ENCODE measurements at regions not wholly inside any gene's neighbourhood (a gene's known extent, or its start where the extent isn't known, plus 50 kb on each side); places are given as distances from the start of the nearest gene placed in this dataset.

GRCh38 chr3:107269136-107269535 lies 108.1 kb upstream of the CCDC54 start:
- no peak overlapping the region for H3K27ac ChIP-seq
- TF ChIP-seq CTCF (IDR thresholded peaks at IDR 0.05) (no peak), ZFX (IDR thresholded peaks at IDR 0.05; ENCODE audit: borderline replicate concordance) (no peak)

- TF ChIP-seq CTCF (IDR thresholded peaks at IDR 0.05) (peak; percentile 80), ZFX (IDR thresholded peaks at IDR 0.05; ENCODE audit: borderline replicate concordance) (no peak)
These were observed 105.4 kb upstream of the CCDC54 start for GRCh38 chr3:107271787-107272387.

GRCh38 chr3:107272471-107272870 lies 104.8 kb upstream of the CCDC54 start:
- H3K27ac ChIP-seq = no peak overlapping the region
- TF ChIP-seq ZFX (IDR thresholded peaks at IDR 0.05; ENCODE audit: borderline replicate concordance) = no peak
- no peak for TF ChIP-seq CTCF (IDR thresholded peaks at IDR 0.05)

More at GRCh38 chr3:107271787-107272387, 105.4 kb upstream of the CCDC54 start:
- no peak overlapping the region for H3K27ac ChIP-seq

- H3K27ac ChIP-seq = no peak overlapping the region
- no peak for TF ChIP-seq ZFX (IDR thresholded peaks at IDR 0.05; ENCODE audit: borderline replicate concordance)
- TF ChIP-seq CTCF (IDR thresholded peaks at IDR 0.05) = no peak
These were observed 104.4 kb upstream of the CCDC54 start for GRCh38 chr3:107272885-107273284.

GRCh38 chr3:107273771-107274170 lies 103.5 kb upstream of the CCDC54 start:
- TF ChIP-seq ZFX (IDR thresholded peaks at IDR 0.05; ENCODE audit: borderline replicate concordance) (no peak), CTCF (IDR thresholded peaks at IDR 0.05) (no peak)
- H3K27ac ChIP-seq = no peak overlapping the region

GRCh38 chr3:107275511-107275910 lies 101.7 kb upstream of the CCDC54 start:
- no peak overlapping the region for H3K27ac ChIP-seq
- TF ChIP-seq CTCF (IDR thresholded peaks at IDR 0.05) (no peak), ZFX (IDR thresholded peaks at IDR 0.05; ENCODE audit: borderline replicate concordance) (no peak)

GRCh38 chr3:107283948-107284347 lies 93.3 kb upstream of the CCDC54 start:
- H3K27ac ChIP-seq = no peak overlapping the region
- no peak for TF ChIP-seq CTCF (IDR thresholded peaks at IDR 0.05)
- no peak for TF ChIP-seq ZFX (IDR thresholded peaks at IDR 0.05; ENCODE audit: borderline replicate concordance)

All from 22Rv1 (cell line).